Liver (tissue), 8 donors: ENCODE measurements at regions not wholly inside any gene's neighbourhood (a gene's known extent, or its start where the extent isn't known, plus 50 kb on each side); places are given as distances from the start of the nearest gene placed in this dataset.

Experiments used
- DNase-seq: peaks from one replicate; pipeline ENCODE4 v3.0.0-alpha.2; 2017; ENCODE audit warnings: low spot score
- H3K27ac ChIP-seq, 2 donors: one replicate each; pipeline ENCODE4 v1.7.0; 2013; ENCODE audit warnings: inconsistent platforms in 2 of 2, low read length in 2 of 2, control low read depth in 1 of 2, low read depth in 1 of 2, mild to moderate bottlenecking in 1 of 2
- H3K27me3 ChIP-seq, 4 donors: one replicate each; pipeline versions ENCODE4 v1.6.1 to v1.7.0; 2013; ENCODE audit warnings: low read length in 3 of 4, inconsistent platforms in 1 of 4, mild to moderate bottlenecking in 1 of 4, moderate library complexity in 1 of 4; ENCODE audit not compliant: control insufficient read depth in 4 of 4, insufficient read depth in 4 of 4
- H3K36me3 ChIP-seq, 4 donors: one replicate each; pipeline versions ENCODE4 v1.6.1 to v1.7.0; 2013; ENCODE audit warnings: low read length in 3 of 4, mild to moderate bottlenecking in 3 of 4, low read depth in 1 of 4, moderate library complexity in 1 of 4; ENCODE audit not compliant: control insufficient read depth in 4 of 4, insufficient read depth in 3 of 4
- H3K4me1 ChIP-seq, 4 donors: one replicate each; pipeline versions ENCODE4 v1.6.1 to v1.7.0; 2013; ENCODE audit warnings: low read length in 3 of 4, mild to moderate bottlenecking in 3 of 4, moderate library complexity in 1 of 4; ENCODE audit not compliant: control insufficient read depth in 4 of 4, insufficient read depth in 4 of 4
- H3K4me3 ChIP-seq, 3 donors: one replicate each; pipeline versions ENCODE4 v1.6.1 to v1.7.0; 2013; ENCODE audit warnings: low read length in 3 of 3, control low read depth in 1 of 3, low read depth in 1 of 3, mild to moderate bottlenecking in 1 of 3
- H3K9ac ChIP-seq, 2 donors: one replicate each; pipeline ENCODE4 v1.7.0; 2013; ENCODE audit warnings: low read length in 2 of 2, mild to moderate bottlenecking in 2 of 2, moderate library complexity in 2 of 2, control low read depth in 1 of 2, low read depth in 1 of 2
- H3K9me3 ChIP-seq, 4 donors: one replicate each; pipeline versions ENCODE4 v1.6.1 to v1.7.0; 2013; ENCODE audit warnings: low read length in 3 of 4; ENCODE audit not compliant: control insufficient read depth in 4 of 4
- ATF3 ChIP-seq: IDR thresholded peaks from 2 replicates; pipeline ENCODE4 v1.6.1; 2016; ENCODE audit warnings: antibody characterized with exemption
- CTCF ChIP-seq: fragments of 150-350 bp; IDR thresholded peaks from 2 replicates; pipeline ENCODE4 v1.5.1; 2017; ENCODE audit warnings: improper control_type of control experiment, low read depth, low read length; ENCODE audit not compliant: missing input control
- FOXA1 ChIP-seq: IDR thresholded peaks from 2 replicates; pipeline ENCODE4 v1.6.1; 2016; ENCODE audit warnings: antibody characterized with exemption
- FOXA2 ChIP-seq: IDR thresholded peaks from 2 replicates; pipeline ENCODE4 v1.6.1; 2016; ENCODE audit warnings: antibody characterized with exemption
- GABPA ChIP-seq, 2 donors: IDR thresholded peaks in 1 of 2; conservative IDR thresholded peaks in 1 of 2; 2 replicates each; pipeline ENCODE4 v1.6.1; 2016; ENCODE audit warnings: antibody characterized with exemption in 2 of 2, mild to moderate bottlenecking in 1 of 2, moderate library complexity in 1 of 2
- HNF4A ChIP-seq, 2 donors: conservative IDR thresholded peaks; 2 replicates each; pipeline ENCODE4 v1.6.1; 2016; ENCODE audit warnings: antibody characterized with exemption in 2 of 2, mild to moderate bottlenecking in 2 of 2
- JUND ChIP-seq, 2 donors: IDR thresholded peaks; 2 replicates each; pipeline ENCODE4 v1.6.1; 2016; ENCODE audit warnings: antibody characterized with exemption in 2 of 2
- MAX ChIP-seq: IDR thresholded peaks from 2 replicates; pipeline ENCODE4 v1.6.1; 2016; ENCODE audit warnings: antibody characterized with exemption
- NR2F2 ChIP-seq: IDR thresholded peaks from 2 replicates; pipeline ENCODE4 v1.6.1; 2016; ENCODE audit warnings: antibody characterized with exemption
- RAD21 ChIP-seq, 2 donors: IDR thresholded peaks; 2 replicates each; pipeline ENCODE4 v1.6.1; 2016; ENCODE audit warnings: antibody characterized with exemption in 2 of 2, mild to moderate bottlenecking in 2 of 2
- RXRA ChIP-seq, 2 donors: IDR thresholded peaks; 2 replicates each; pipeline ENCODE4 v1.6.1; 2017 to 2018; ENCODE audit warnings: antibody characterized with exemption in 2 of 2, mild to moderate bottlenecking in 1 of 2
- SP1 ChIP-seq: IDR thresholded peaks from 2 replicates; pipeline ENCODE4 v1.6.1; 2018; ENCODE audit warnings: antibody characterized with exemption, mild to moderate bottlenecking
- TAF1 ChIP-seq: conservative IDR thresholded peaks from 2 replicates; pipeline ENCODE4 v1.6.1; 2016; ENCODE audit warnings: antibody characterized with exemption, mild to moderate bottlenecking
- YY1 ChIP-seq: IDR thresholded peaks from 2 replicates; pipeline ENCODE4 v1.6.1; 2016; ENCODE audit warnings: antibody characterized with exemption, mild to moderate bottlenecking
- WGBS: extraction: QIAGEN DNeasy Blood & Tissue Kit; methylation state at CpG from one replicate; pipeline ENCODE4 v1.1.7; 2013; 5-methylcytosine and 5-hydroxymethylcytosine counted together
- TF ChIP-seq, protein P1 (sequence below): IDR thresholded peaks from 2 replicates; pipeline ENCODE4 v1.6.1; 2016; ENCODE audit warnings: antibody characterized with exemption
- donor health status: healthy.
- donor health status: healthy.
- donor health status: healthy.
- donor health status: healthy.
- donor health status: healthy.

- H3K4me3 ChIP-seq: no peak overlapping the region
- H3K9ac ChIP-seq: no peak overlapping the region
- H3K36me3 ChIP-seq: no peaks in the 10 kb centered on the region
- DNase-seq: no peak
- no peaks in the 10 kb centered on the region for H3K4me1 ChIP-seq
- H3K27ac ChIP-seq: no peak overlapping the region
- no peaks in the 10 kb centered on the region for H3K27me3 ChIP-seq
- no peak for TF ChIP-seq GABPA (IDR thresholded peaks at IDR 0.05 in 1 of 2, conservative IDR thresholded peaks at IDR 0.05 in 1 of 2)
- no peak for TF ChIP-seq FOXA2
- TF ChIP-seq RXRA (IDR thresholded peaks at IDR 0.05): no peak
- TF ChIP-seq JUND (IDR thresholded peaks at IDR 0.05): no peak
- 43% methylated on average over 2 of the region's 2 CpGs for WGBS
- no peaks in the 10 kb centered on the region for H3K9me3 ChIP-seq
Measured at GRCh38 chr2:49515996-49516782, 361.9 kb upstream of the FSHR start.

GRCh38 chr2:49514201-49514600, 359.9 kb upstream of the FSHR start:
- TF ChIP-seq ATF3: no peak
- no peak for TF ChIP-seq CTCF
- TF ChIP-seq FOXA2: no peak
- no peak for TF ChIP-seq SP1
- TF ChIP-seq MAX: no peak
- no peak for TF ChIP-seq TAF1
- TF ChIP-seq FOXA1: no peak
- no peak for TF ChIP-seq RAD21 (IDR thresholded peaks at IDR 0.05)
- TF ChIP-seq HNF4A (conservative IDR thresholded peaks at IDR 0.05): no peak
- no peak for TF ChIP-seq YY1
- TF ChIP-seq, protein P1, sequence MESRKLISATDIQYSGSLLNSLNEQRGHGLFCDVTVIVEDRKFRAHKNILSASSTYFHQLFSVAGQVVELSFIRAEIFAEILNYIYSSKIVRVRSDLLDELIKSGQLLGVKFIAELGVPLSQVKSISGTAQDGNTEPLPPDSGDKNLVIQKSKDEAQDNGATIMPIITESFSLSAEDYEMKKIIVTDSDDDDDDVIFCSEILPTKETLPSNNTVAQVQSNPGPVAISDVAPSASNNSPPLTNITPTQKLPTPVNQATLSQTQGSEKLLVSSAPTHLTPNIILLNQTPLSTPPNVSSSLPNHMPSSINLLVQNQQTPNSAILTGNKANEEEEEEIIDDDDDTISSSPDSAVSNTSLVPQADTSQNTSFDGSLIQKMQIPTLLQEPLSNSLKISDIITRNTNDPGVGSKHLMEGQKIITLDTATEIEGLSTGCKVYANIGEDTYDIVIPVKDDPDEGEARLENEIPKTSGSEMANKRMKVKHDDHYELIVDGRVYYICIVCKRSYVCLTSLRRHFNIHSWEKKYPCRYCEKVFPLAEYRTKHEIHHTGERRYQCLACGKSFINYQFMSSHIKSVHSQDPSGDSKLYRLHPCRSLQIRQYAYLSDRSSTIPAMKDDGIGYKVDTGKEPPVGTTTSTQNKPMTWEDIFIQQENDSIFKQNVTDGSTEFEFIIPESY: no peak
- TF ChIP-seq NR2F2: no peak
- TF ChIP-seq GABPA (IDR thresholded peaks at IDR 0.05 in 1 of 2, conservative IDR thresholded peaks at IDR 0.05 in 1 of 2): no peak
- 41% methylated on average over 1 of the region's 1 CpG for WGBS
- Histone ChIP-seq H3K36me3 (no peaks in the 10 kb centered on the region), H3K27ac (no peak overlapping the region), H3K9ac (no peak overlapping the region), H3K4me1 (no peaks in the 10 kb centered on the region), H3K27me3 (no peaks in the 10 kb centered on the region), H3K4me3 (no peak overlapping the region), H3K9me3 (no peaks in the 10 kb centered on the region)
- DNase-seq: no peak

- Histone ChIP-seq H3K36me3 (no peaks in the 10 kb centered on the region), H3K4me1 (no peaks in the 10 kb centered on the region), H3K27ac (no peak overlapping the region), H3K27me3 (no peaks in the 10 kb centered on the region), H3K4me3 (no peak overlapping the region), H3K9ac (no peak overlapping the region), H3K9me3 (no peaks in the 10 kb centered on the region)
- DNase-seq: no peak
- TF ChIP-seq FOXA2 (no peak), ATF3 (no peak), SP1 (no peak), HNF4A (conservative IDR thresholded peaks at IDR 0.05) (no peak), JUND (IDR thresholded peaks at IDR 0.05) (no peak), TAF1 (no peak), RAD21 (IDR thresholded peaks at IDR 0.05) (peak; percentile 74 to 84), CTCF (peak; percentile 64)
- WGBS: 35% methylated on average over 5 of the region's 5 CpGs
Measured at GRCh38 chr2:49490710-49491109, 336.4 kb upstream of the FSHR start.
